ENCODE measurements at regions not wholly inside any gene's neighbourhood (a gene's known extent, or its start where the extent isn't known, plus 50 kb on each side); places are given as distances from the start of the nearest gene placed in this dataset.

DNA sequence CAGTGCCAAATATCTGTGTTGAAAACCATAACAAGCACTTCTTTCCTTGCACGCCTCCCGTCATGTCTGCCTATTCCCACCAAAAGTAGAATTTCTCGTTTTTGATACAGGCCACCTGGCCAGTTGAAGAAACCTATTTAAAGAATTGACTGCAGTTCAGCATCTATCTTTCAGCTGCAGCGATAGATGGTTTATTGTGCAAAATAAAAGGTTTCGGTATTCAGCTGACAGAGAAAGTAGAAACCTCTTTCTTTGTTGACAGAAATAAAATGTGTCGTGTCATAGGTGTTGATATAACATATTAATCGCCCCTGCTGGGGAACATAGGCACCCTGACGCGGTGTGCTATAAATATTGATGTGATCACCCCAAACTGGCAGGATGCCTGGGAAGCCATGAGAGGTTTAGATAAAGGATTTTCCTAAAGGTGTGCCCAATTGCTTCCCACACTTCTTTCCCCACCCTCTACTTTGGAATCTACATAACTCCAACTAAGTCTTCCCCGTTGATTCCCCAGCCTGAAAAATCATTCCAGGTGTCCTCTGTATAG lies 570.4 kb downstream of the CCDC85A start:
- TF ChIP-seq, protein P1, sequence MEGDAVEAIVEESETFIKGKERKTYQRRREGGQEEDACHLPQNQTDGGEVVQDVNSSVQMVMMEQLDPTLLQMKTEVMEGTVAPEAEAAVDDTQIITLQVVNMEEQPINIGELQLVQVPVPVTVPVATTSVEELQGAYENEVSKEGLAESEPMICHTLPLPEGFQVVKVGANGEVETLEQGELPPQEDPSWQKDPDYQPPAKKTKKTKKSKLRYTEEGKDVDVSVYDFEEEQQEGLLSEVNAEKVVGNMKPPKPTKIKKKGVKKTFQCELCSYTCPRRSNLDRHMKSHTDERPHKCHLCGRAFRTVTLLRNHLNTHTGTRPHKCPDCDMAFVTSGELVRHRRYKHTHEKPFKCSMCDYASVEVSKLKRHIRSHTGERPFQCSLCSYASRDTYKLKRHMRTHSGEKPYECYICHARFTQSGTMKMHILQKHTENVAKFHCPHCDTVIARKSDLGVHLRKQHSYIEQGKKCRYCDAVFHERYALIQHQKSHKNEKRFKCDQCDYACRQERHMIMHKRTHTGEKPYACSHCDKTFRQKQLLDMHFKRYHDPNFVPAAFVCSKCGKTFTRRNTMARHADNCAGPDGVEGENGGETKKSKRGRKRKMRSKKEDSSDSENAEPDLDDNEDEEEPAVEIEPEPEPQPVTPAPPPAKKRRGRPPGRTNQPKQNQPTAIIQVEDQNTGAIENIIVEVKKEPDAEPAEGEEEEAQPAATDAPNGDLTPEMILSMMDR (IDR thresholded peaks at IDR 0.05; ENCODE audit: low read depth, low read length), result no peak
- no peak for TF ChIP-seq POLR2A (IDR thresholded peaks at IDR 0.05; ENCODE audit: extremely low read depth, insufficient read length)

All from NB4 (cell line).